Mesodermal cell (in vitro differentiated cells): ENCODE measurements at regions not wholly inside any gene's neighbourhood (a gene's known extent, or its start where the extent isn't known, plus 50 kb on each side); places are given as distances from the start of the nearest gene placed in this dataset.

Experiments used
- H3K27ac ChIP-seq: 2 replicates; pipeline ENCODE4 v1.7.0; 2013; ENCODE audit warnings: mild to moderate bottlenecking, low read depth, low read length, moderate library complexity; ENCODE audit not compliant: severe bottlenecking
- H3K36me3 ChIP-seq: 2 replicates; pipeline ENCODE4 v1.7.1; 2013; ENCODE audit warnings: mild to moderate bottlenecking, low read length, moderate library complexity; ENCODE audit not compliant: control insufficient read depth, insufficient read depth
- H3K4me1 ChIP-seq: one replicate; pipeline ENCODE4 v1.7.1; 2013; ENCODE audit warnings: mild to moderate bottlenecking, low read length; ENCODE audit not compliant: insufficient read depth, control insufficient read depth, poor library complexity, severe bottlenecking
- H3K4me3 ChIP-seq: 2 replicates; pipeline ENCODE4 v1.7.0; 2013; ENCODE audit warnings: low read length, control low read depth, mild to moderate bottlenecking; ENCODE audit not compliant: insufficient read depth, poor library complexity, severe bottlenecking; ENCODE audit errors: extremely low read depth
- H3K9me3 ChIP-seq: 2 replicates; pipeline ENCODE4 v1.7.1; 2013; ENCODE audit warnings: mild to moderate bottlenecking, low read length, moderate library complexity; ENCODE audit not compliant: control insufficient read depth
- WGBS, 2 experiments: methylation state at CpG; one replicate each; pipeline ENCODE4 v1.1.5; 2013; ENCODE audit warnings: missing lambda C conversion rate in 2 of 2; ENCODE audit not compliant: insufficient coverage in 2 of 2; 5-methylcytosine and 5-hydroxymethylcytosine counted together

DNA sequence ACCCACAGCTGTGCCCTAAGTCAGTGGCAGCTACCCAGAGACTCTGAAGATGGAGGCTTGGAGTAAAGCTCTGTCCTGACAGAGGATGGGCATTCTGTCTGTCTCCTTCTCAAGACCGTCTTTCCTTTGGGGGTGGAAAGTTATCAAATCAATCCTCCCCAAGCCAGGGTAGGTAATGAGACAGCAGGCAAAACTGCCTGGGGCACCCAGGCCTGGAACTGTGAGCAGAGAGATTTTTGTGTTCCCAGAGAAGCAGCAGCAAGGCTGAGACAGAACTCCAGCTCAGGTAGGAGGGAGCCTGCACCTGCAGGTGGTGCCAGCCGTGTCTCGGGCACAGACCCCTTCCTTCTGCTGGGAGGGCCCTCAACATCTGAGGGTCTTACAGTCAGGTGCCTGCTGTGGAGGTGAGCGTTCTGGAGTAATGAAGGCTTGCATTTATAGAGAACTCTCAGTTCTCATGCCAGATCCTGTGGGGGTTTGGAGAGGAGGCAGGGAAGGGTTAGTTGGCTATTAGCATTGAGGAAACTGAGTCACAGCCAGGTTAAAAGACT lies 95.6 kb downstream of the RIPK4 start:
- Histone ChIP-seq H3K9me3 (no peaks in the 10 kb centered on the region), H3K4me1 (peaks cover 4% of the 10 kb centered on the region), H3K27ac (no peak overlapping the region), H3K4me3 (no peak overlapping the region), H3K36me3 (no peaks in the 10 kb centered on the region)
- whole genome bisulfite sequencing, 2 experiments = 84 to 92% methylated on average over 3 of the region's 4 CpGs

DNA sequence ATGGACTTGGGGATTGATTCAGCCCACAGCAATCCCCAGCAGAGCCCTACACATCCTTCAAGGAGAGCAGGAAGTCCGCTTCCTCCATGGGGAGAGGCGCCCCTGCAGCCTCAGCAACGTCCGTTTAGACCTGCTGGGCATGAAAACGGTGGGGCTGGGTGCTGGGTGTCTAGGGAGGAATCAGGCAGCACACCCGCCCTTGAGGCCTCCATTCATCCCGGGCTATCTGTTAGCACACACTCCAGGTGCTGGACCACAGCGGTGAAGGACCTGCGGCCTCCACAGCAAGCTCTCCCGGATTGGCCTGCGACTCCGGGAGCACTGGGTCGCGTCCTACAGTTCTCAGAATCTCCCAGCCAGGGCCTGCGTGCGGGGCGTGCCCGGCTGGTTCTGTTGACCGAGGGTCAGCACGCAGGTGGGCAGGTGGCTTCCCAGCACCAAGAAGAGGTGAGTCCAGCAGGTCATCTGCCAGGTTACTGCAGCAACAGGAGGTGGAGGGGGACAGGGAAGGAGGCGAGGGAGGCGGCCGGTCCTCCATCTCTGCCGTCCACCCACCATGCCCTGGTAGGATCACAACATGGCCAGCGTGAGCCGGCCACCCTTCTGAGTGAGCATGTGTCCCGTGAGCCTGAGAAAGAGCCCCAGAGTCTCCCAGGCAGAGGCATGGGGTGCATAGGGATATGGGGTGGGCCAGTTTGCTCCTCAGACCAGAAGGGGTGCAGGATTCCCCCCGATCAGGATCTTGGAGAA lies 96.6 kb downstream of the RIPK4 start:
- WGBS, 2 experiments = 95 to 97% methylated on average over 15 to 23 of the region's 28 CpGs
- no peak overlapping the region for H3K27ac ChIP-seq

DNA sequence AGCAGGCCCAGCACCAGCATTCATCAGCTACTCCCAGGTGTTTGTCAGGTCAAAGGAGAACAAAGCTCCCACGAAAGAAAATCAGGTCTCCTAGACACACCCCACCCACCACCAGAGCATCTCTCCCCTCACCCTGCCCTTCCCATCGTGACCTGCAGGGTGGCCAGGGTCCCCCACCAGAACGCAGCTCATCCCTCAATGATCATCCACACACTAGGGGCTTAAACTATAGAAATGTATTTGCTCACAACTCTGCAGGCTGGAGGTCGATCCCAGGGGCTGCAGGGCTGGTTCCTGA lies 97.4 kb downstream of the RIPK4 start:
- no peak overlapping the region for H3K4me3 ChIP-seq
- no peaks in the 10 kb centered on the region for H3K9me3 ChIP-seq
- H3K4me1 ChIP-seq = peaks cover 15% of the 10 kb centered on the region
- 73 to 91% methylated on average over 4 of the region's 4 CpGs for WGBS, 2 experiments
- no peaks in the 10 kb centered on the region for H3K36me3 ChIP-seq
- H3K27ac ChIP-seq = no peak overlapping the region

More for the DNA sequence above, 96.6 kb downstream of the RIPK4 start:
- Histone ChIP-seq H3K4me3 (no peak overlapping the region), H3K36me3 (no peaks in the 10 kb centered on the region), H3K4me1 (peaks cover 7% of the 10 kb centered on the region), H3K9me3 (no peaks in the 10 kb centered on the region)

DNA sequence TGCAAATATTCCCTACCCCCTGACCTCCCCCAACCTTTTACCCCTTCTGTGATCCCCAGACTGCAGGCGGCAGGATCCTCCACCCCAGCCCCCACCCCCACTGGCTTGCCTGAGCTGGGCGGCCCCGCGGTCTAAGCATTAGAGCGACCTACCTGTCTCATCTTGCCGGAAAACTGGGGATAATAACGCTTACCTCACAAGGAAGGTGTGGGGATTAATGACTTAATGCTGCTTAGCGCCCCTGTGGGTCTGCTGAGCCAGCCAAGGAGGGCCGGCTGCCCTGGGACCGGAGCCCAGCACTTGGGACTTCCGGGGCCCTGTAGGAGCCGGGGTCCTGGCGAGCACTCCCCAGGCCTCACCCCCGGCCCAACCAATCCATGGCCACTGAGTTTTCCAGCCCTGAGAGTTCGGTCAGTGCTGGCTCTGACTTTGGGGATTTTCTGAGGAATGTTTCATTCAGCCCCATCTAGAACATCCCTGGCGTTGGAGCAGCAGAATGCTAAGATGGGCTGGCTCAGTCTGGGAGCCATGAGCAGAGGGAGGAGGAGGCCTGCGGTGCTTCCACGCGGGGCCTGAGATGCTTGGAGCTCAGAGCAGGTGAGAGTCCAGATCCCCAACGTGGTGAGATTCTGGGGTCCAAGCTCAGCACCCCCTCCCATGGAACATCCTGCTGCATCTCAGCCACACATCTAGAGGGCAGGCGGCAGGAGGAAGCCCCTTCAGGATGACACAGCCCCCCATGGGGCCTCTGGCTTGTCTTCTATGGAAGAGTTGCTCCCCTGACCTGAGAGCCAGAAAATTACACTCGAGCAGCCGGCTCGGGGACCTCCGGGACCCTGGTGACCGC lies 97.9 kb downstream of the RIPK4 start:
- Histone ChIP-seq H3K27ac (no peak overlapping the region), H3K4me3 (no peak overlapping the region), H3K9me3 (no peaks in the 10 kb centered on the region), H3K36me3 (no peaks in the 10 kb centered on the region), H3K4me1 (peaks cover 21% of the 10 kb centered on the region)
- 93 to 96% methylated on average over 14 to 24 of the region's 26 CpGs for WGBS, 2 experiments

DNA sequence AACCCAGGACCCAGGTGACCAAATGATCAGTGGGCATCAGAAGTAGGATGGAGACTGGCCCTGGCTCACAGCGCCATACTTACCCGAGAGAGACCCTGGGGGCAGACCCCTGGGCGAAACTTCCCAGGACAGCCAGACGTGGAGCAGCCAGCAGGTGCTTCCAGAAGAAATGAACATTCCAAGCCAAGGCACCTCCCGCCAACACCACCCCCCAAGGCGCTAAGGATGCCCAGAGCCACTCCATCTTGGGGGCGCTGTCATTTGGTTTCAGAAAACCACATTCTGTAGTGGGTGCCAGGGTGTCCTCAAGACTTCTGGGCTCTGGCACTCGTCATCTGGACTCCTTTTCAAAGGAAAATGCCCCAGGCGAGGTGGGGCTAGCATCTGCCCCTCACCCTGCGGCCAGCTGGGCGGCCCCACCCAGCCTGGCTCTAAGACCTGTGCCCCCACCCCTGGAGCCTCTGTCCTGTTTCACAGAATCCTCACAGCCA lies 98.8 kb downstream of the RIPK4 start:
- WGBS, 2 experiments = 88 to 94% methylated on average over 8 to 10 of the region's 11 CpGs
- Histone ChIP-seq H3K9me3 (no peaks in the 10 kb centered on the region), H3K36me3 (no peaks in the 10 kb centered on the region), H3K27ac (no peak overlapping the region), H3K4me3 (no peak overlapping the region), H3K4me1 (peaks cover 24% of the 10 kb centered on the region)

DNA sequence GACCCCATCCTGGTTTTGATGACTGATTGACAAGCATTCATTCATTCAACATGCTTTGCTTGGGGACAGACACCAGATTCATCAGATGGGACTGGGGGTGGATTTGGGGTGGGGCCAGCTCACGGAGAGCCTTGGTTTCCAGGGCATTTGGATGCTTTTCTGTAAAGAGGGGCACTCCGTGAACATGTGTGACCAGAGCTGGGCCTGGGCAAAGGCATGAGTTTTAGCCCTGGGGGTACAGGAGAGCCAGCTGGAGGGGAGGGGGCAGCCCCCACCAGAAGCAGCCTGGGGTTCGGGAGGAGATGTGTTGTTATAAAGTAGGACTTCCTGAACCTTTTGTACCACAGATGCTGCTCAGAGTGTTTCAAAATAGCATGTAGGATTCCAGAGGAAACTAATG lies 99.7 kb downstream of the RIPK4 start:
- Histone ChIP-seq H3K4me3 (no peak overlapping the region), H3K9me3 (no peaks in the 10 kb centered on the region), H3K4me1 (peaks cover 24% of the 10 kb centered on the region), H3K36me3 (no peaks in the 10 kb centered on the region), H3K27ac (no peak overlapping the region)
- WGBS, 2 experiments = 87 to 100% methylated on average over 2 to 3 of the region's 3 CpGs

DNA sequence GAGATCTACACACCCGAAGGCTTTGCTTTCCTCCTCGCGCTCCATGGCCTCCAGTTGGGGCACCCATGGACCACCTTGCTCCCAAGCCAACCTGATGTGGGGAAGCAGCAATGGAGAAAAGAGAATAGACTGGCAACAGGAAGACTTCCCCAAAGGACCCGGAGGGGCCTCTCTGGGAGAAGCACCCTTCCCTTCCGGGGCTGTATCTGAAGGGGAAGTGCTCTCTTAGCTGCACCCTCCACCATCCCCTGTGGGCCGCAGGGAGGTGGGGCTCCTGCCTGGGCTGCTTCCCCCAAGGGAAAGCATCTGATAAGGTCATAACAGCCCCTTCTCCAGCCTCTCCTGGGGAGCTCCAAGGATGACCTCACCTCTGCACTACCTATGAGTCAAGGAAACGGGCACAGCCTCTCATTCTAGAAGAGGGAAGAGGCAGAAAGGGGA lies 100.2 kb downstream of the RIPK4 start:
- no peak overlapping the region for H3K4me3 ChIP-seq
- H3K36me3 ChIP-seq = no peaks in the 10 kb centered on the region
- WGBS, 2 experiments = 81 to 82% methylated on average over 6 of the region's 7 CpGs
- H3K9me3 ChIP-seq = no peaks in the 10 kb centered on the region
- H3K27ac ChIP-seq = no peak overlapping the region
- peaks cover 24% of the 10 kb centered on the region for H3K4me1 ChIP-seq

DNA sequence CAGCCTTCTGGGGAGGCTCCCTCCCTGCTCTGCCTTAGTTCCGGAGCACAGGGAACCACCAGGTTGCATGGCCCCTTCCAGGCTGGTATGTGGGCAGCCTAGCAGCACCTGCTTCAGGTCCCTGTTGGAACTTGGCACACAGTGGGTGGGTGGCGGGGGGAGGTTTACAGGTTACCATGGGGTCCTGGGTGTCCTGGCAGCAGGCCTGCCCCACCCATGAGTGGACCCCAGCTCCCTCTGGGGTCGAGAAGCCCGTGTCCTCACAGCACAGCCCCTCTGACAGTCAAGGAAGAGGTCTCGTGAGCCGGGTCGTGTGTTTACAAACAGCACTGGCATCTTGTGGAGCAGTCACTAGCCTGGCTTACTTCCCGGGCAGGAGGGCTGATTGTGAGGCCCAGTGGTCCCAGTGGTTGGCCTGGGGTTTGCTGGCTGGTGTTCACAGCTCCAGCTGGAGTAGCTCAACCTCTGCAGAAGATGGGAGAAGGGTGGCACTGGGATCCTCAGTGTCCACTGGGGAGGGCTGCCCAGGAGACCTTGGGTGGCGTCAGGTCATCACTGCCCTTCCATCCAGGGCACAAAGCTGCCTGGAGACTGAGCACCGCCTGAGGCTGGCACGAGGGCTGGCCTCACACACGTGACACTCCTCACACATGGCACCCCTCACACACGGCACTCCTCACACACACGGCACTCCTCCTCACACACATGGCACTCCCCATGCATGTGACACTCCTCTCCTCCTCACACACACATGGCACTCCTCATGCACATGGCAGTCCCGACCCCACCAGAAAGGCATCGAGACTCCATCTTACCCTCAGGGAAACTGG lies 100.9 kb downstream of the RIPK4 start:
- Histone ChIP-seq H3K27ac (no peak overlapping the region), H3K4me3 (no peak overlapping the region), H3K9me3 (no peaks in the 10 kb centered on the region), H3K36me3 (no peaks in the 10 kb centered on the region), H3K4me1 (peaks cover 24% of the 10 kb centered on the region)
- WGBS, 2 experiments = 87 to 88% methylated on average over 14 to 15 of the region's 16 CpGs

DNA sequence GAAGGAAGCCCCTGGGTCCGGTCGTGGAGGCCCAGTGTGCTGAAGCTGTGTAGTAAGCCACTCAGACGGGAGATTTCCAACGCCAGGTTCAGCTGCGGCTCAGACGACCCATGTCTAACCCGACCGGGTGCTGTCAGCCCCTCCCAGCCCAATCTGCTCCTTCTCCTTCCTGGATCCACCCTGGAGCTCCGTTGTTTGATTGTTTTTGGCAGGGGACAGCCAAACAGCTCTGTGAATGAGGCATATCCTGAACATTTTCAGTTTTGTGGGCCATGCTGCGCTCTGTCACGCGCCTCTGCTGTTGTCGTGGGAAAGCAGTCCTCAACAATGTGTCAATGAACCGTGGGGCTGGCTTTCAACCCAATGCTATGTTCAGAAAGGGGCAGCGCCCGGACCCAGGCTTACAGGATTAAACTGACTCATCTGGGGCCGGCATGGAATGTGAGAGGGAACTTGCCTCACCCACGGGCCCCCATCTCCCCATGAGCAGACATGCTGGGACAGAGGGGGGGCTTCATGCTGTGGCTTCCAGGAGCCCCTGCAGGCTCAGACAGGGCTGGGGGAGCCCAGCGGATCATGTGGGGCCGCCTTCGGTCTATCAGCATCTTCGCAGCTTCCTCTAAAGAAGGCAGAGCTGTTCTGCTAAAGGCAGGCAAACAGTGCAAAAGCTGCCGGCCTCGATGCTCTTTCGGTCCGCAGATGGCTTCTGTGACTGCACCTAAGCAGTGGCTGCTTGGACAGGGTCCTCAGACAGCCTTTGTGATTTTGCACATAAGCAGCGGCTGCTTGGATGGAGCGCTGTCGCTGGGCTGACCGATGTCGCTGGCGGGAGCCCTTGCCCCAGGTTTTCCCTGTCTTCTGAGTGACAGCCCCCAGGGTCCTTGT lies 101.7 kb downstream of the RIPK4 start:
- 91 to 94% methylated on average over 31 to 32 of the region's 32 CpGs for WGBS, 2 experiments
- H3K27ac ChIP-seq = no peak overlapping the region
- H3K4me3 ChIP-seq = no peak overlapping the region
- H3K36me3 ChIP-seq = no peaks in the 10 kb centered on the region
- H3K4me1 ChIP-seq = peaks cover 24% of the 10 kb centered on the region
- no peaks in the 10 kb centered on the region for H3K9me3 ChIP-seq
